ENCODE measurements at regions not wholly inside any gene's neighbourhood (a gene's known extent, or its start where the extent isn't known, plus 50 kb on each side); places are given as distances from the start of the nearest gene placed in this dataset.

- no peak for TF ChIP-seq POLR2AphosphoS5 (IDR thresholded peaks at IDR 0.05; ENCODE audit: low read depth, low read length)
- no peak for TF ChIP-seq SRF (IDR thresholded peaks at IDR 0.05; ENCODE audit: low read depth)
- TF ChIP-seq SIN3A (IDR thresholded peaks at IDR 0.05; ENCODE audit: low read depth) = no peak
- TF ChIP-seq EZH2phosphoT487 (IDR thresholded peaks at IDR 0.05; ENCODE audit: borderline replicate concordance) = no peak
- TF ChIP-seq CTCF (IDR thresholded peaks at IDR 0.05 in 2 of 3, conservative IDR thresholded peaks at IDR 0.05 in 1 of 3; ENCODE audit: borderline replicate concordance in 1 of 3, insufficient read depth in 1 of 3, low read depth in 2 of 3, low read length in 2 of 3) = no peak
- no peak for TF ChIP-seq POLR2A (IDR thresholded peaks at IDR 0.05; ENCODE audit: borderline replicate concordance, extremely low read depth, insufficient read depth, insufficient read length)
- no peak for TF ChIP-seq REST (IDR thresholded peaks at IDR 0.05; ENCODE audit: low read depth)
- TF ChIP-seq YY1 (IDR thresholded peaks at IDR 0.05; ENCODE audit: extremely low read depth, insufficient replicate concordance, low read depth, low read length) = no peak
- TF ChIP-seq JUND (IDR thresholded peaks at IDR 0.05) = no peak
- TF ChIP-seq EZH2 (IDR thresholded peaks at IDR 0.05) = no peak
Measured at GRCh38 chr14:100639280-100639679, 52.1 kb upstream of the BEGAIN start.

Data from HCT116 (cell line).